GM21381 (cell line): ENCODE measurements at regions not wholly inside any gene's neighbourhood (a gene's known extent, or its start where the extent isn't known, plus 50 kb on each side); places are given as distances from the start of the nearest gene placed in this dataset.

ENCODE experiments used
- ATAC-seq: cut with Tn5 transposase; IDR thresholded peaks from one replicate; pipeline ENCODE4 v1.9.1; 2021; ENCODE audit warnings: mild to moderate bottlenecking, moderate library complexity; ENCODE audit not compliant: unreplicated experiment

GRCh38 chr13:106302843-106303242, 232.6 kb downstream of the EFNB2 start:
- ATAC-seq, result no peak

- no peak for ATAC-seq
Measured at GRCh38 chr13:106302011-106302410, 233.5 kb downstream of the EFNB2 start.

- ATAC-seq, result no peak
Measured at GRCh38 chr13:106299621-106300020, 235.8 kb downstream of the EFNB2 start.

GRCh38 chr13:106297283-106297682, 238.2 kb downstream of the EFNB2 start:
- no peak for ATAC-seq

- ATAC-seq, result no peak
Measured at GRCh38 chr13:106296723-106297122, 238.7 kb downstream of the EFNB2 start.

GRCh38 chr13:106295971-106296370, 239.5 kb downstream of the EFNB2 start:
- ATAC-seq, result no peak

- ATAC-seq, result no peak
Measured at GRCh38 chr13:106291006-106291405, 244.5 kb downstream of the EFNB2 start.

- no peak for ATAC-seq
Measured at GRCh38 chr13:106287351-106287750, 248.1 kb downstream of the EFNB2 start.

- ATAC-seq, result no peak
Measured at GRCh38 chr13:106286811-106287210, 248.7 kb downstream of the EFNB2 start.

- ATAC-seq, result no peak
Measured at GRCh38 chr13:106284358-106284757, 251.1 kb downstream of the EFNB2 start.

GRCh38 chr13:106281426-106281825, 254.0 kb downstream of the EFNB2 start:
- ATAC-seq, result no peak

- ATAC-seq, result no peak
Measured at GRCh38 chr13:106277484-106278154, 257.8 kb downstream of the EFNB2 start.

- ATAC-seq, result no peak
Measured at GRCh38 chr13:106276876-106277275, 258.6 kb downstream of the EFNB2 start.

GRCh38 chr13:106275446-106276032, 259.9 kb downstream of the EFNB2 start:
- ATAC-seq, result no peak

- no peak for ATAC-seq
Measured at GRCh38 chr13:106274551-106275203, 260.8 kb downstream of the EFNB2 start.

- no peak for ATAC-seq
Measured at GRCh38 chr13:106263801-106264200, 271.7 kb downstream of the EFNB2 start.

GRCh38 chr13:106262886-106263285, 272.6 kb downstream of the EFNB2 start:
- no peak for ATAC-seq

- no peak for ATAC-seq
Measured at GRCh38 chr13:106261450-106261849, 274.0 kb downstream of the EFNB2 start.

GRCh38 chr13:106260352-106260751, 275.1 kb downstream of the EFNB2 start:
- ATAC-seq, result no peak

- no peak for ATAC-seq
Measured at GRCh38 chr13:106259928-106260327, 275.5 kb downstream of the EFNB2 start.

- no peak for ATAC-seq
Measured at GRCh38 chr13:106246666-106247188, 288.7 kb downstream of the EFNB2 start.

GRCh38 chr13:106246242-106246641, 289.2 kb downstream of the EFNB2 start:
- ATAC-seq, result no peak
